ENCODE measurements at regions not wholly inside any gene's neighbourhood (a gene's known extent, or its start where the extent isn't known, plus 50 kb on each side); places are given as distances from the start of the nearest gene placed in this dataset.
A peak's percentile ranks its signal among the peaks of the same experiment; 100 is the strongest.

GRCh38 chr5:51908215-51908614 lies 525.0 kb downstream of the ISL1 start:
- no peak for DNase-seq (ENCODE audit: low read depth)

- DNase-seq (ENCODE audit: low read depth), result no peak
Observed at GRCh38 chr5:51944500-51945125, 561.4 kb downstream of the ISL1 start.

- DNase-seq (ENCODE audit: low read depth), result no peak
Observed at GRCh38 chr5:51958473-51958872, 575.2 kb downstream of the ISL1 start.

- no peak for DNase-seq (ENCODE audit: low read depth)
Observed at GRCh38 chr5:51960617-51961121, 577.4 kb downstream of the ISL1 start.

GRCh38 chr5:51961154-51961562 lies 577.9 kb downstream of the ISL1 start:
- DNase-seq (ENCODE audit: low read depth), result no peak

GRCh38 chr5:51968756-51969155 lies 585.5 kb downstream of the ISL1 start:
- no peak for DNase-seq (ENCODE audit: low read depth)

GRCh38 chr5:51974834-51975233 lies 591.6 kb downstream of the ISL1 start:
- no peak for DNase-seq (ENCODE audit: low read depth)

- DNase-seq (ENCODE audit: low read depth), result no peak
Observed at GRCh38 chr5:51977014-51977413, 593.8 kb downstream of the ISL1 start.

GRCh38 chr5:51983161-51983560 lies 599.9 kb downstream of the ISL1 start:
- no peak for DNase-seq (ENCODE audit: low read depth)

GRCh38 chr5:51986733-51987132 lies 603.5 kb downstream of the ISL1 start:
- DNase-seq (ENCODE audit: low read depth), result no peak

- DNase-seq (ENCODE audit: low read depth), result no peak
Observed at GRCh38 chr5:51987239-51987638, 604.0 kb downstream of the ISL1 start.

- DNase-seq (ENCODE audit: low read depth), result no peak
Observed at GRCh38 chr5:51987669-51988209, 604.5 kb downstream of the ISL1 start.

- no peak for DNase-seq (ENCODE audit: low read depth)
Observed at GRCh38 chr5:51988634-51989033, 605.4 kb downstream of the ISL1 start.

- no peak for DNase-seq (ENCODE audit: low read depth)
Observed at GRCh38 chr5:51990241-51990640, 607.0 kb downstream of the ISL1 start.

GRCh38 chr5:51990661-51991180 lies 607.5 kb downstream of the ISL1 start:
- DNase-seq (ENCODE audit: low read depth), result no peak

GRCh38 chr5:51991940-51992339 lies 608.7 kb downstream of the ISL1 start:
- no peak for DNase-seq (ENCODE audit: low read depth)

GRCh38 chr5:51995773-51996306 lies 612.6 kb downstream of the ISL1 start:
- DNase-seq (ENCODE audit: low read depth), result no peak

GRCh38 chr5:51996356-51996861 lies 613.2 kb downstream of the ISL1 start:
- no peak for DNase-seq (ENCODE audit: low read depth)

- DNase-seq (ENCODE audit: low read depth), result no peak
Observed at GRCh38 chr5:51997500-51997899, 614.3 kb downstream of the ISL1 start.

GRCh38 chr5:51997949-51998348 lies 614.7 kb downstream of the ISL1 start:
- DNase-seq (ENCODE audit: low read depth), result no peak

GRCh38 chr5:52007230-52007858 lies 624.1 kb downstream of the ISL1 start:
- DNase-seq (ENCODE audit: low read depth), result peak; percentile 6

- no peak for DNase-seq (ENCODE audit: low read depth)
Observed at GRCh38 chr5:52010454-52010853, 627.2 kb downstream of the ISL1 start.

GRCh38 chr5:52013523-52013922 lies 630.3 kb downstream of the ISL1 start:
- no peak for DNase-seq (ENCODE audit: low read depth)

Measured in GM04504 (cell line).